Caki2 (cell line): ENCODE measurements at regions not wholly inside any gene's neighbourhood (a gene's known extent, or its start where the extent isn't known, plus 50 kb on each side); places are given as distances from the start of the nearest gene placed in this dataset.

Experiments
- DNase-seq: peaks from one replicate; pipeline ENCODE4 v3.0.0-alpha.2; 2015; ENCODE audit warnings: low read depth
- in situ Hi-C: cut with HindIII; loops from 2 replicates; pipeline ENCODE4 v1.10.0; 2016; ENCODE audit warnings: low sequenced_read_pairs, low pct_unique_long_range_greater_than_20kb, mixed read lengths

- peak; percentile 15 for DNase-seq
- in situ Hi-C loops, result no loop called here
Measured at GRCh38 chr2:64374686-64375085, 79.3 kb upstream of the LGALSL start.

GRCh38 chr2:64376926-64377325 is 77.0 kb upstream of the LGALSL start:
- in situ Hi-C loops, result no loop called here
- no peak for DNase-seq

GRCh38 chr2:64379186-64379585 is 74.8 kb upstream of the LGALSL start:
- in situ Hi-C loops, result no loop called here

GRCh38 chr2:64380853-64381527 is 73.0 kb upstream of the LGALSL start:
- in situ Hi-C loops, result no loop called here
- no peak for DNase-seq

More at GRCh38 chr2:64379186-64379585, 74.8 kb upstream of the LGALSL start:
- DNase-seq, result no peak

GRCh38 chr2:64383016-64383591 is 70.9 kb upstream of the LGALSL start:
- in situ Hi-C loops, result no loop called here
- no peak for DNase-seq

GRCh38 chr2:64383881-64384280 is 70.1 kb upstream of the LGALSL start:
- in situ Hi-C loops, result no loop called here
- DNase-seq, result no peak

- in situ Hi-C loops, result no loop called here
- DNase-seq, result no peak
Measured at GRCh38 chr2:64386676-64387075, 67.3 kb upstream of the LGALSL start.

GRCh38 chr2:64390586-64390985 is 63.4 kb upstream of the LGALSL start:
- no peak for DNase-seq
- in situ Hi-C loops, result no loop called here

GRCh38 chr2:64391424-64391823 is 62.5 kb upstream of the LGALSL start:
- no peak for DNase-seq

GRCh38 chr2:64391940-64392339 is 62.0 kb upstream of the LGALSL start:
- no peak for DNase-seq
- in situ Hi-C loops, result no loop called here

More at GRCh38 chr2:64391424-64391823, 62.5 kb upstream of the LGALSL start:
- in situ Hi-C loops, result no loop called here

GRCh38 chr2:64392529-64392928 is 61.4 kb upstream of the LGALSL start:
- in situ Hi-C loops, result no loop called here

GRCh38 chr2:64393383-64394010 is 60.5 kb upstream of the LGALSL start:
- in situ Hi-C loops, result no loop called here
- no peak for DNase-seq

More at GRCh38 chr2:64392529-64392928, 61.4 kb upstream of the LGALSL start:
- no peak for DNase-seq

- no peak for DNase-seq
Measured at GRCh38 chr2:64394153-64394552, 59.8 kb upstream of the LGALSL start.

GRCh38 chr2:64396001-64396400 is 58.0 kb upstream of the LGALSL start:
- in situ Hi-C loops, result no loop called here
- no peak for DNase-seq

More at GRCh38 chr2:64394153-64394552, 59.8 kb upstream of the LGALSL start:
- in situ Hi-C loops, result no loop called here

- DNase-seq, result no peak
- in situ Hi-C loops, result no loop called here
Measured at GRCh38 chr2:64396551-64396950, 57.4 kb upstream of the LGALSL start.

- in situ Hi-C loops, result no loop called here
- no peak for DNase-seq
Measured at GRCh38 chr2:64398516-64399129, 55.3 kb upstream of the LGALSL start.

- in situ Hi-C loops, result no loop called here
Measured at GRCh38 chr2:64399521-64399920, 54.4 kb upstream of the LGALSL start.

GRCh38 chr2:64400105-64400728 is 53.7 kb upstream of the LGALSL start:
- DNase-seq, result no peak
- in situ Hi-C loops, result no loop called here

More at GRCh38 chr2:64399521-64399920, 54.4 kb upstream of the LGALSL start:
- DNase-seq, result no peak
